Duodenal mucosa (tissue), 2 donors: ENCODE measurements at regions not wholly inside any gene's neighbourhood (a gene's known extent, or its start where the extent isn't known, plus 50 kb on each side); places are given as distances from the start of the nearest gene placed in this dataset.

Experiments
- H3K27ac ChIP-seq: one replicate; pipeline ENCODE4 v1.7.0; 2013; ENCODE audit warnings: low read depth, low read length
- H3K27me3 ChIP-seq, 2 donors: one replicate each; pipeline ENCODE4 v1.7.0; 2013; ENCODE audit warnings: low read length in 2 of 2, control low read depth in 1 of 2; ENCODE audit not compliant: insufficient read depth in 2 of 2, control insufficient read depth in 1 of 2
- H3K36me3 ChIP-seq, 2 donors: one replicate each; pipeline ENCODE4 v1.7.0; 2013; ENCODE audit warnings: low read length in 2 of 2, control low read depth in 1 of 2; ENCODE audit not compliant: insufficient read depth in 2 of 2, control insufficient read depth in 1 of 2
- H3K4me1 ChIP-seq, 2 donors: one replicate each; pipeline ENCODE4 v1.7.0; 2013; ENCODE audit warnings: low read length in 2 of 2, control low read depth in 1 of 2; ENCODE audit not compliant: insufficient read depth in 2 of 2, control insufficient read depth in 1 of 2
- H3K4me3 ChIP-seq, 2 donors: one replicate each; pipeline ENCODE4 v1.7.0; 2013; ENCODE audit warnings: low read length in 2 of 2, low read depth in 1 of 2
- H3K9ac ChIP-seq, 2 donors: one replicate each; pipeline ENCODE4 v1.7.0; 2013; ENCODE audit warnings: low read length in 2 of 2, low read depth in 1 of 2
- H3K9me3 ChIP-seq, 2 donors: one replicate each; pipeline ENCODE4 v1.7.0; 2013; ENCODE audit warnings: low read length in 2 of 2, control low read depth in 1 of 2; ENCODE audit not compliant: control insufficient read depth in 1 of 2

- Histone ChIP-seq H3K4me3 (no peak overlapping the region), H3K27me3 (no peaks in the 10 kb centered on the region), H3K4me1 (no peaks in the 10 kb centered on the region)
These were observed 100.8 kb upstream of the C1orf174 start for GRCh38 chr1:4000811-4001251.

DNA sequence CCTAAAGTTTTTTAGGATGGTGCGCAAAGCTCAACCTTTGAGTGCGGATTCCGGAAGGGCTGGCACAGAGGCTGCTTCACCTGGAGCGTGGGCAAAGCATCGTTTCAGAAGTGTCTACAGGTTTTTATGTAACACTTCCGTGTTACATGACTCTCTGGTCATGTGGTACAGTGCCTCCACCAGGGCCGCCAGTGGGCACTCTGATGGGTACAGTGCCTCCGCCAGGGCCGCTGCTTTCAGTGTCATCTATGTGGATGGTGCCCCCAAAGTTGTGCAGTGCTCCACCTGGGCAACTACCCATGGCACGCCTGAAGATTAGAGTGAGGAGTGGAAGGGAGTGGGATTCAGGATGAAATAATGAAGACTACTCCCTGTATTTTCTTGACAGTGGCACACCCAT is 101.4 kb upstream of the C1orf174 start:
- Histone ChIP-seq H3K27me3 (no peaks in the 10 kb centered on the region), H3K27ac (no peak overlapping the region)

More at GRCh38 chr1:4000811-4001251, 100.8 kb upstream of the C1orf174 start:
- Histone ChIP-seq H3K36me3 (no peaks in the 10 kb centered on the region), H3K9me3 (no peaks in the 10 kb centered on the region), H3K27ac (no peak overlapping the region), H3K9ac (no peak overlapping the region)

GRCh38 chr1:4002061-4002521 is 102.0 kb upstream of the C1orf174 start:
- no peaks in the 10 kb centered on the region for H3K36me3 ChIP-seq
- no peak overlapping the region for H3K4me3 ChIP-seq
- H3K27ac ChIP-seq = no peak overlapping the region
- peaks cover 0 to 2% of the 10 kb centered on the region in 2 donors for H3K9me3 ChIP-seq
- H3K9ac ChIP-seq = no peak overlapping the region
- H3K4me1 ChIP-seq = no peaks in the 10 kb centered on the region
- H3K27me3 ChIP-seq = no peaks in the 10 kb centered on the region

More for the DNA sequence above, 101.4 kb upstream of the C1orf174 start:
- no peak overlapping the region for H3K9ac ChIP-seq
- H3K9me3 ChIP-seq = no peaks in the 10 kb centered on the region
- H3K36me3 ChIP-seq = no peaks in the 10 kb centered on the region
- H3K4me3 ChIP-seq = no peak overlapping the region
- no peaks in the 10 kb centered on the region for H3K4me1 ChIP-seq

DNA sequence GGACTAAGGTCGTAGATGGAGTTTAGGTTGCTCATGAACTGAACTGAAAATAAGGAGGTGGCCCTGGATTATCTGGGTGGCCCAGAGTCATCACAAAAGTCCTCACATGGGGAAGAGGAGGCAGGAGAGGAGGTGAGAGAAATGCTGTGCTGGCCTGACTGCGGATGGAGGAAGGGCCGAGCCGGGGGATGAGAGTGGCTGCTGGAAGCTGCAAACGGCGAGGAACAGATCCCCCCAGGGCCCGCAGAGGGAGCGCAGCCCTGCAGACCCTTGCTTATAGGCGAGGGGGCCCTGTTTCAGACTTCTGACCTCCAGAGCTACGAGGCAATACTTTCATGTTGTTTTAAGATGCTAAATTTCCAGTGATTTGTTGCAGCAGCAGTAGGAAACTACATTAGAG is 102.7 kb upstream of the C1orf174 start:
- H3K27me3 ChIP-seq = no peaks in the 10 kb centered on the region
- no peak overlapping the region for H3K27ac ChIP-seq
- H3K9ac ChIP-seq = no peak overlapping the region
- no peak overlapping the region for H3K4me3 ChIP-seq
- no peaks in the 10 kb centered on the region for H3K36me3 ChIP-seq
- no peaks in the 10 kb centered on the region for H3K4me1 ChIP-seq
- peaks cover 0 to 2% of the 10 kb centered on the region in 2 donors for H3K9me3 ChIP-seq

- no peaks in the 10 kb centered on the region for H3K27me3 ChIP-seq
- no peaks in the 10 kb centered on the region for H3K36me3 ChIP-seq
- peaks cover 3 to 5% of the 10 kb centered on the region in 2 donors for H3K9me3 ChIP-seq
- no peaks in the 10 kb centered on the region for H3K4me1 ChIP-seq
- no peak overlapping the region for H3K4me3 ChIP-seq
- H3K9ac ChIP-seq = no peak overlapping the region
- no peak overlapping the region for H3K27ac ChIP-seq
These were observed 103.9 kb upstream of the C1orf174 start for GRCh38 chr1:4003846-4004505.

DNA sequence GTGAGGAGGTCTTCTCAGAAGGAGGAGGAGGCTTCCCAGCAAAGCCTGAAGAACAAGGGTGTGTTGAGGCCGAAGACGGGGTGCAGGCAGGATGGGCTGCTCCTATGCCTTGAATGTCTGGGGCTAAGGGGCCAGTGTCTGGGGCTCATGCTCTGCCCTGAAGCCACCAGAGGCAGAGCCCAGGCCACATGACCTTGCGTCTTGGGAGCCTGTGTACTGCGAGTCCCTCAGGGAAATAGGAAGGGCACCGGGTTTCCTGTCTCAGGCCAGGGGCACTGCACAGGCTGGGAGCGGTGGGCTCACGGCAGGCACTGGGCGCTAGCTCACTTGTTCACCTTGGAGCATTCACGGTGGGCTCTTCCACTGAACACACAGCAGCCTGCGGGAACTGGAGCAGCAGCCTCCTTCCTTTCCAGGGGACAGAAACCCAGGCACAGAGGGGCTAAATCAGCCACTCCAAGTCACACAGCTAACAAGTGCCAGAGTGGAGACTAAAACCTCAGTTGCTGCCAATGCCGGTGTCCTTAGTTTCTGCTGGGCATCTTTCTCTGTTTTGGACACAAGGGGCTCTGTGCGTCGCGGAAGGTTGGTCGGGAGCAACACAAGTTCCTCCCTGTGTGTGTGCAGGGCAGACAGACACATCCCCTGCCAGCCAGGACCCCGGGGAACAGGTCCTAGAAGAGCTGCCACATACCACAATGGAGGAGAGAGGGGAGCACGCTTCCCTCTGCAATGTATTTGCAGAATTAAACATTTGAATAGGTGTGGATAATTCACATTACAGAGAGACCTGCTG is 104.8 kb upstream of the C1orf174 start:
- Histone ChIP-seq H3K9ac (no peak overlapping the region), H3K27ac (no peak overlapping the region), H3K27me3 (no peaks in the 10 kb centered on the region), H3K36me3 (no peaks in the 10 kb centered on the region), H3K9me3 (peaks cover 3 to 5% of the 10 kb centered on the region in 2 donors), H3K4me3 (no peak overlapping the region), H3K4me1 (no peaks in the 10 kb centered on the region)

- Histone ChIP-seq H3K4me1 (no peaks in the 10 kb centered on the region), H3K9me3 (peaks cover 3 to 5% of the 10 kb centered on the region in 2 donors), H3K27ac (no peak overlapping the region), H3K9ac (no peak overlapping the region), H3K27me3 (no peaks in the 10 kb centered on the region), H3K4me3 (no peak overlapping the region), H3K36me3 (no peaks in the 10 kb centered on the region)
These were observed 105.4 kb upstream of the C1orf174 start for GRCh38 chr1:4005431-4005830.

GRCh38 chr1:4006676-4007374 is 106.8 kb upstream of the C1orf174 start:
- no peak overlapping the region for H3K4me3 ChIP-seq
- H3K27me3 ChIP-seq = no peaks in the 10 kb centered on the region
- H3K4me1 ChIP-seq = no peaks in the 10 kb centered on the region
- H3K9ac ChIP-seq = no peak overlapping the region
- peaks cover 3 to 5% of the 10 kb centered on the region in 2 donors for H3K9me3 ChIP-seq
- H3K27ac ChIP-seq = no peak overlapping the region
- no peaks in the 10 kb centered on the region for H3K36me3 ChIP-seq

GRCh38 chr1:4010284-4010683 is 110.2 kb upstream of the C1orf174 start:
- Histone ChIP-seq H3K9ac (no peak overlapping the region), H3K4me1 (no peaks in the 10 kb centered on the region), H3K27me3 (no peaks in the 10 kb centered on the region), H3K36me3 (no peaks in the 10 kb centered on the region), H3K27ac (no peak overlapping the region), H3K4me3 (no peak overlapping the region), H3K9me3 (peaks cover 3 to 5% of the 10 kb centered on the region in 2 donors)
